ENCODE measurements at regions not wholly inside any gene's neighbourhood (a gene's known extent, or its start where the extent isn't known, plus 50 kb on each side); places are given as distances from the start of the nearest gene placed in this dataset.

GRCh38 chr5:121741156-121741555 is 110.5 kb upstream of the FTMT start:
- Histone ChIP-seq H3K9me1 (ENCODE audit: control insufficient read depth, insufficient read depth, low read length) (no peaks in the 10 kb centered on the region), H3K9me3 (replicated peaks; ENCODE audit: control insufficient read depth, insufficient read depth, low read depth, low read length) (0 out of 2 replicates have a peak, but pooled peaks cover 2% of the 10 kb centered on the region), H3K4me2 (ENCODE audit: insufficient read depth, low read length) (no peak overlapping the region), H3K36me3 (ENCODE audit: control insufficient read depth, insufficient read depth, low read length) (no peaks in the 10 kb centered on the region), H3K9ac (ENCODE audit: insufficient read depth in 1 of 2, low read depth in 2 of 2, low read length in 2 of 2) (no peak overlapping the region), H3K4me3 (no peak overlapping the region), H2AFZ (ENCODE audit: low read depth, low read length) (no peak overlapping the region), H3K27ac (ENCODE audit: extremely low read depth, low read depth, low read length) (no peak overlapping the region), H3K27me3 (ENCODE audit: control insufficient read depth in 2 of 2, insufficient read depth in 2 of 2, low read length in 2 of 2) (no peaks in the 10 kb centered on the region), H3K79me2 (ENCODE audit: control insufficient read depth, insufficient read depth, low read length) (no peaks in the 10 kb centered on the region), H4K20me1 (replicated peaks; ENCODE audit: control insufficient read depth, insufficient read depth, low read length) (no peaks in the 10 kb centered on the region), H3K4me1 (replicated peaks in 1 of 2; ENCODE audit: control insufficient read depth in 2 of 2, insufficient read depth in 2 of 2, low read length in 2 of 2) (peaks cover 0 to 3% of the 10 kb centered on the region in 2 experiments; a peak in 2 of 5 replicates)
- BruUV-seq (replicated peaks), result no TSS peak
- in situ Hi-C loops (cut with MboI), result no loop called here
- ATAC-seq (no peak), FAIRE-seq (no peak), DNase-seq (ENCODE audit: extremely low read depth in 1 of 4, low spot score in 3 of 4) (no peak)
- CTCF ChIA-PET (ENCODE audit: low intra/inter-chr PET ratio), result no interaction called here
- TF ChIP-seq ZNF212 (CRISPR knock-in tag; IDR thresholded peaks at IDR 0.05), result no peak
- TF ChIP-seq STAT5A (IDR thresholded peaks at IDR 0.05; ENCODE audit: borderline replicate concordance, low read length), result no peak
- no peak for TF ChIP-seq PATZ1 (CRISPR knock-in tag; IDR thresholded peaks at IDR 0.05; ENCODE audit: borderline replicate concordance)
- no peak for TF ChIP-seq CBX5 (IDR thresholded peaks at IDR 0.05; ENCODE audit: borderline replicate concordance, low read depth)
- no peak for TF ChIP-seq TAF15 (IDR thresholded peaks at IDR 0.05; ENCODE audit: low read depth, low read length)
- TF ChIP-seq FOXK1 (CRISPR knock-in tag; IDR thresholded peaks at IDR 0.05; ENCODE audit: borderline replicate concordance), result no peak
- TF ChIP-seq ZNF561 (CRISPR knock-in tag; conservative IDR thresholded peaks at IDR 0.05), result no peak
- TF ChIP-seq EP400 (IDR thresholded peaks at IDR 0.05), result no peak
- no peak for TF ChIP-seq NR4A1 (CRISPR knock-in tag; IDR thresholded peaks at IDR 0.05)
- TF ChIP-seq NR4A1 (tag; IDR thresholded peaks at IDR 0.05), result no peak
- no peak for TF ChIP-seq ESRRB (CRISPR knock-in tag; IDR thresholded peaks at IDR 0.05; ENCODE audit: borderline replicate concordance)
- no peak for TF ChIP-seq ZC3H8 (IDR thresholded peaks at IDR 0.05)
- no peak for TF ChIP-seq RHOXF2B (CRISPR knock-in tag; conservative IDR thresholded peaks at IDR 0.05)
- TF ChIP-seq PTBP1 (IDR thresholded peaks at IDR 0.05; ENCODE audit: low read depth, low read length), result no peak
- no peak for TF ChIP-seq TFE3 (CRISPR knock-in tag; IDR thresholded peaks at IDR 0.05)
- TF ChIP-seq EHMT2 (IDR thresholded peaks at IDR 0.05), result no peak
- TF ChIP-seq RFX7 (CRISPR knock-in tag; IDR thresholded peaks at IDR 0.05), result no peak
- TF ChIP-seq NBN (IDR thresholded peaks at IDR 0.05; ENCODE audit: low read depth), result no peak
- TF ChIP-seq ZBTB34 (CRISPR knock-in tag; IDR thresholded peaks at IDR 0.05), result no peak
- TF ChIP-seq GABPA (tag; conservative IDR thresholded peaks at IDR 0.05; ENCODE audit: low read depth), result no peak
- TF ChIP-seq STAT5B (CRISPR knock-in tag; IDR thresholded peaks at IDR 0.05), result no peak
- intact Hi-C loops (cut with micrococcal nuclease), result no loop called here
- POLR2A ChIA-PET, result no interaction called here
- WGBS (ENCODE audit: insufficient coverage, low coverage, missing lambda C conversion rate), result 27% methylated on average over 3 of the region's 3 CpGs

All from K562 (cell line).